ENCODE measurements at regions not wholly inside any gene's neighbourhood (a gene's known extent, or its start where the extent isn't known, plus 50 kb on each side); places are given as distances from the start of the nearest gene placed in this dataset.

- TF ChIP-seq CTCF (conservative IDR thresholded peaks at IDR 0.05), result no peak
- TF ChIP-seq EZH2 (IDR thresholded peaks at IDR 0.05; ENCODE audit: low read depth), result no peak
These were observed 103.6 kb downstream of the TRIM29 start for GRCh38 chr11:120034176-120034875.
